SU-DHL-6 (cell line): ENCODE measurements at regions not wholly inside any gene's neighbourhood (a gene's known extent, or its start where the extent isn't known, plus 50 kb on each side); places are given as distances from the start of the nearest gene placed in this dataset.

Source experiments
- CTCF ChIP-seq: fragments of 200-600 bp; sonication (generic); IDR thresholded peaks from one replicate; pipeline ENCODE4 v1.5.1; 2017; ENCODE audit warnings: antibody characterized with exemption, mild to moderate bottlenecking, low read length, moderate library complexity; ENCODE audit not compliant: insufficient read depth, poor library complexity, severe bottlenecking
- EZH2phosphoT487 ChIP-seq: fragments of 200-600 bp; sonication (generic), shearing (Covaris generic); conservative IDR thresholded peaks from 2 replicates; pipeline ENCODE4 v1.6.1; 2018; ENCODE audit warnings: mild to moderate bottlenecking, antibody characterized with exemption, low read length, moderate library complexity, mixed read lengths

- TF ChIP-seq CTCF (no peak), EZH2phosphoT487 (no peak)
Observed at GRCh38 chr10:78953799-78954297, 114.9 kb upstream of the ZMIZ1 start.
